ENCODE measurements at regions not wholly inside any gene's neighbourhood (a gene's known extent, or its start where the extent isn't known, plus 50 kb on each side); places are given as distances from the start of the nearest gene placed in this dataset.
"Not testable (repeated sequence)": the region's sequence is repeated elsewhere in the genome, so short reads cannot be mapped to it uniquely, and the experiment has no call there.

- not testable (repeated sequence) for TF ChIP-seq CTCF, POLR2A (IDR thresholded peaks at IDR 0.05)
These were observed 161.6 kb downstream of the TMEM121 start for GRCh38 chr14:105688023-105688351.
